Fibroblast of villous mesenchyme (primary cell): ENCODE measurements at regions not wholly inside any gene's neighbourhood (a gene's known extent, or its start where the extent isn't known, plus 50 kb on each side); places are given as distances from the start of the nearest gene placed in this dataset.

Source experiments
- DNase-seq: peaks from one replicate; pipeline ENCODE4 v3.0.0-alpha.2; 2010; ENCODE audit warnings: low read depth
- H3K4me3 ChIP-seq: 2 replicates; pipeline ENCODE4 v1.5.1; 2011; ENCODE audit warnings: low read depth, mild to moderate bottlenecking, low read length
- TF ChIP-seq, protein P1 (sequence below): IDR thresholded peaks from 2 replicates; pipeline ENCODE4 v1.5.1; 2012; ENCODE audit warnings: low read depth, mild to moderate bottlenecking, low read length; ENCODE audit not compliant: insufficient read depth

DNA sequence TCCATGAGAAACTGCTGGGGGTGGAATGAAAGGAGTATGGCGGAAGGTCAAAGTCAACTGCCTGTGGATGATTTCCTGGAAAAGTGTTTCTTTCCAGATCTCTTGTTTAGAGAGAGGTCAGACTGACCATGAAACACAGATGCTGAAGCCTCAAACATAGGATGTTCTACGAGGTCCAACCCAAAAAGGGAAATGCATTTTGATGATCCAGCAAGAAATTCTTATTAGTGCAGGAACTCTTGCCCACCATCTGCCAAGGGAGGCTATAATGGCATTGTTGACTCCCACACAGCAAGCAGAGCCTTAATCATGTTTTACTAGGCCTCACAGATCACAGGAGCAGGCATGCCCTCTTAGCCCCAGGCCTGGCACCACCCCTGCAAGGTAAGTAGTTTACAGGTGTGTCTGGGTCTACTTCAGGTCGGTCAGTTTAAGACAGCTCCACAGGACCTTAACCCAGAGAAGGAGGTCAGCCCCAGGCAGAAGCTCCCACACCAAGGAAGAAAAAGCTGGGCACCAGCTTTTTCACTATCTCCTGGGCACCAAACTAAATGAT is 67.6 kb upstream of the CNKSR3 start:
- H3K4me3 ChIP-seq, result no peak overlapping the region
- no peak for DNase-seq
- TF ChIP-seq, protein P1, sequence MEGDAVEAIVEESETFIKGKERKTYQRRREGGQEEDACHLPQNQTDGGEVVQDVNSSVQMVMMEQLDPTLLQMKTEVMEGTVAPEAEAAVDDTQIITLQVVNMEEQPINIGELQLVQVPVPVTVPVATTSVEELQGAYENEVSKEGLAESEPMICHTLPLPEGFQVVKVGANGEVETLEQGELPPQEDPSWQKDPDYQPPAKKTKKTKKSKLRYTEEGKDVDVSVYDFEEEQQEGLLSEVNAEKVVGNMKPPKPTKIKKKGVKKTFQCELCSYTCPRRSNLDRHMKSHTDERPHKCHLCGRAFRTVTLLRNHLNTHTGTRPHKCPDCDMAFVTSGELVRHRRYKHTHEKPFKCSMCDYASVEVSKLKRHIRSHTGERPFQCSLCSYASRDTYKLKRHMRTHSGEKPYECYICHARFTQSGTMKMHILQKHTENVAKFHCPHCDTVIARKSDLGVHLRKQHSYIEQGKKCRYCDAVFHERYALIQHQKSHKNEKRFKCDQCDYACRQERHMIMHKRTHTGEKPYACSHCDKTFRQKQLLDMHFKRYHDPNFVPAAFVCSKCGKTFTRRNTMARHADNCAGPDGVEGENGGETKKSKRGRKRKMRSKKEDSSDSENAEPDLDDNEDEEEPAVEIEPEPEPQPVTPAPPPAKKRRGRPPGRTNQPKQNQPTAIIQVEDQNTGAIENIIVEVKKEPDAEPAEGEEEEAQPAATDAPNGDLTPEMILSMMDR, result no peak

DNA sequence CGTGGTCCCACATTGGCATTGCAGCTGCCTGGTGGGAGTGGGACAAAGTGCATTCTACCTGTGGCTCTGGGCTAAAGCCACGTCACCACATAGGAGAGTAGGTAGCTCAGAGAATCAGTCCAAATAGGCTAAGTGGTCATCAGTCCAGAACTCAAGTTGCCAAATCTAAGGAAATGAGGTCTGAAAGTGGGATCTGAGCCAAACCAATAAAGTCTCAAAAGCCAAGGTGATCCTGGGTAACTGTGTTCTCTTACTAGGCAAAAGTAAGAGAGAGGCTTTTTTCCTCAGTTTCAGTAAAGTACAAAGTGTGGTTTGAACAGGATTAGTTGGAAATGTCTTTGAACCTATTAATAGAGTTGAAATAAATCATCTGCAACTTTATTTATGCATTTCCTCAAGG is 68.6 kb upstream of the CNKSR3 start:
- DNase-seq, result no peak
- no peak overlapping the region for H3K4me3 ChIP-seq
- TF ChIP-seq, protein P1, result no peak

DNA sequence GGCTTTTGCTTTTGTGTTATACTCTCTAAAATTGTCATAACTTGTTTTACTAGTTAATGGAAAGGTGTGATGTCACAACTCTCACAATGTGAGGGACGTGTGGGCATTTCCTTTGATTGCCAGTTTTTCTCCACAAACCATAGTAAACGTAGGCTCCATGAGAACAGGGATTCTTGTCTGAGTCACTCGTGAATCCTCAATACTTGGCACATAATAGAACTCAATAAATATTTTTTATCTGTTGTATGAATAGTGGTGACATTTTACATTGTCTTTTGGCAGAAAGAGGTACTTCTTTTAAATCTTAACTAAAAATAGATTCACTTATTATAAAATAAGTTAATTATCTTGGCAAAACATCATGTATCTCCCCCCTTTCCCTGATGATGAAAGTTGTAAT is 69.0 kb upstream of the CNKSR3 start:
- TF ChIP-seq, protein P1, result no peak
- DNase-seq, result no peak
- H3K4me3 ChIP-seq, result no peak overlapping the region

DNA sequence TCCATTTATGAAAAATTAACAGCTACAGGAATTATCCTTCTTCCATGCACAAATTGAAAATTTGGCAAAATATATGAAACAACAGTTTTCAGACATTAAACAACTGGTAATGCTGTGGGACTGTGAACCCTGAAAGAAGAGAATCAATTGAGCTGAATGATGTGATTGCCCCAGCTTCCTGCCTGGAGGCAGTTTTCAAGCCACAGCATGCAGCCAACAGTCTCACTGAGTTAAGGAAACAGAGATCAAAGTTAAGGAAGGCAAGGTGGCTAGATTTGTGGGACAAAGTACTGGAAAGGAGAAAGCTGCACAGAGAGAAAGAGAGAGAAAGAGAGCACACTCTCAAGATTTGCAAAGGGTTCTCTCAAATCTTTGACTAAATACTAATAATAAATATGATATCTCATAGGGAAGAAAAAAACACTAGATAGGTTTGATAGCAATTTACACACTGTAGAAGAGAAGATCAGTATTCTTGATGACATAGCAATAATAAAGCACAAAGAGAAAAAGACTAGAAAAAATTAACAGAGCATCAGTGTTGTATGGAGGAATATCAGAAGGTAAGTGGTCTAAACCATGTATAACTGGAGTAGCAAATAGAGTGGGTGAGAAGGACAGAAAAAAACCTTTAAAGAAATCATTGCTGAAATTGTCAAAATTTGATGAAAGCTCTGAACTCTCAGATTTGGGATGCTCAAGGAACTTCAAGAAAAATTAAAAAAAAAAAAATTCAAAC is 70.1 kb upstream of the CNKSR3 start:
- DNase-seq, result no peak
- TF ChIP-seq, protein P1, result no peak
- no peak overlapping the region for H3K4me3 ChIP-seq

DNA sequence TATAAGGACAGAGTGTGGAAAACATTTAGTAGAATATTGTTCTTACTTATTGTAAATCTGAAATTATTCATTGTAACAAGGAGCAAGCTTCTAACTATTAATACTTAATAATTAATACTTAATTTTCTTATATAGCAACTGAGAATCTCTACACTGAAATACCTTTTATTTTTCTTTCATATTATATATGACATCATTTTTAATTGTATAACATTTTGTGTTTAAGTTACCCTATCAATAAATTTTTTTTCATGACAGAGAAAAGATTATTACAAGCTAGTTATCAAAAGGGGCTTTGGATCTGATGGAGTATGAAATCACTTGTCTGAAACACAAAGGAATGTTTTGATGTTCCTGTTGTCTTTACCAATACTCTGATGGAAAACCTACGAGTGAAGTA is 72.2 kb upstream of the CNKSR3 start:
- H3K4me3 ChIP-seq, result no peak overlapping the region
- DNase-seq, result no peak
- TF ChIP-seq, protein P1, result no peak

DNA sequence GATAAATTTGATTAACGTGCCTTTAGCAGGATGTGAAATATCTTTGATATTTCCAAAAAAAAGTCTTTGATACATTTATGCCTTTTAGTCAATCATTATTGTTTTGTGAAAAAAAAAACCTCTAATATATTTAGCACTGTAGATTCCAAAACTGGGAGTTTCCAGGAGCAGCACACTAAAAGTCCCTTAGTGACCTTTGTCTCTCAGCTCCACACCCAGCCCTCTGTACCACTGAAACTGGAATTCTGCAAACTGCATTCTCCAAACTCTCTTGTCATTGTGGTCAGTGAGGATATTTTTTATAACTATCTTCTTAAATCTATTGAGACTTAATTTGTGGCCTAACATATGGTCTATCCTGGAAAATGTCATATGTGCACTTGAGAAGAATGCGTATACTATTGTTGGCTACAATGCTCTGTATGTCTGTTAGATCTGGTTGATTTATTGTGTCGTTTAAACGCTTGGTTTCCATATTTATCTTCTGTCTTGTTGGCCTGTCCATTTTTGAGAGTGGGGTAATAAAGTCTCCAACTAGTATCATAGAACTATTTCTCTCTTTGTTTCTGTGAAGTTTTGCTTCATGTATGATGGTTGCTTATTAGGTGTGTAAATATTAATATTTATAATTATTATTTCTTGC is 73.2 kb upstream of the CNKSR3 start:
- TF ChIP-seq, protein P1, result no peak
- DNase-seq, result no peak
- no peak overlapping the region for H3K4me3 ChIP-seq

DNA sequence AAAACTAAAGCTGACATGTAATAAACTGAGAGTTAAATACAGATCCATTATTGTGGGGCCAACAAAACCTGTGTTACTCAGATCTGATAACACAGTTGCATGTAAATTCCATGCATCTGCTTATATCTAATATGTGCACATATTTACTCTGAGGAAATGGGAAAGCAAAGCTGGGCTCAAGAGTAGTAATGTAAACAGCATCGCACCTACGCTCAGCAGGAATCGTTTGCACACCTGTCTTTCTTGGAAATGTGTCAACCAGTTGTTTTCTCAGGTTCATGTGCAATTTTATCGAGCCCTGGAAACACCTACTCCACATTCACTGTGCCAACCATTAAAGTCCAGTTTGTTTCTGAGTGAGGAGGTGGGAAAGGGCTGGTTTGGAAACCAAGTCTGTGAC is 80.3 kb upstream of the CNKSR3 start:
- no peak for DNase-seq
- H3K4me3 ChIP-seq, result no peak overlapping the region
- TF ChIP-seq, protein P1, result no peak
